AG09319 (cell line): ENCODE measurements at regions not wholly inside any gene's neighbourhood (a gene's known extent, or its start where the extent isn't known, plus 50 kb on each side); places are given as distances from the start of the nearest gene placed in this dataset.

ENCODE experiments used
- DNase-seq: peaks from one replicate; pipeline ENCODE4 v3.0.0-alpha.2; 2010; ENCODE audit warnings: low read depth; ENCODE audit errors: extremely low read depth
- CTCF ChIP-seq: IDR thresholded peaks from 2 replicates; pipeline ENCODE4 v1.5.1; 2011; ENCODE audit warnings: low read depth, mild to moderate bottlenecking, inconsistent platforms, low read length, moderate library complexity

GRCh38 chr7:27299861-27300260 is 57.3 kb downstream of the EVX1 start:
- DNase-seq, result no peak
- TF ChIP-seq CTCF, result no peak

GRCh38 chr7:27300421-27300820 is 57.8 kb downstream of the EVX1 start:
- TF ChIP-seq CTCF, result no peak
- DNase-seq, result no peak

- no peak for DNase-seq
Observed at GRCh38 chr7:27302590-27302989, 60.0 kb downstream of the EVX1 start.

GRCh38 chr7:27303026-27303425 is 60.4 kb downstream of the EVX1 start:
- no peak for DNase-seq
- no peak for TF ChIP-seq CTCF

More at GRCh38 chr7:27302590-27302989, 60.0 kb downstream of the EVX1 start:
- no peak for TF ChIP-seq CTCF

- no peak for DNase-seq
- no peak for TF ChIP-seq CTCF
Observed at GRCh38 chr7:27305854-27306253, 63.3 kb downstream of the EVX1 start.

GRCh38 chr7:27312820-27313219 is 70.2 kb downstream of the EVX1 start:
- no peak for DNase-seq
- TF ChIP-seq CTCF, result no peak

GRCh38 chr7:27314111-27314510 is 71.5 kb downstream of the EVX1 start:
- DNase-seq, result no peak
- no peak for TF ChIP-seq CTCF
